SU-DHL-6 (cell line): ENCODE measurements at regions not wholly inside any gene's neighbourhood (a gene's known extent, or its start where the extent isn't known, plus 50 kb on each side); places are given as distances from the start of the nearest gene placed in this dataset.

ENCODE experiments used
- H2AFZ ChIP-seq: fragments of 200-600 bp; sonication (generic); 2 replicates; pipeline ENCODE4 v1.6.1; 2014; ENCODE audit warnings: low read depth, mild to moderate bottlenecking, moderate library complexity, mixed read lengths, antibody characterized with exemption, low read length; ENCODE audit not compliant: severe bottlenecking
- H3F3A ChIP-seq: fragments of 200-600 bp; shearing (Covaris generic); 2 replicates; pipeline ENCODE4 v1.6.0; 2016; ENCODE audit warnings: antibody characterized with exemption, mild to moderate bottlenecking; ENCODE audit not compliant: insufficient read depth
- H3K27ac ChIP-seq: fragments of 200-600 bp; sonication (generic); 2 replicates; pipeline ENCODE4 v1.5.1; 2016; ENCODE audit warnings: low read depth, mild to moderate bottlenecking, low read length, moderate library complexity, mixed read lengths
- H3K27me3 ChIP-seq: fragments of 200-600 bp; sonication (generic), shearing (Covaris generic); 2 replicates; pipeline ENCODE4 v1.6.0; 2014; ENCODE audit warnings: mild to moderate bottlenecking, low read length
- H3K36me3 ChIP-seq: fragments of 200-600 bp; sonication (generic); 2 replicates; pipeline ENCODE4 v1.6.1; 2014; ENCODE audit warnings: mild to moderate bottlenecking, low read length, mixed read lengths
- H3K4me2 ChIP-seq: fragments of 300-600, 200-600 bp; shearing (Covaris generic), sonication (generic); 2 replicates; pipeline ENCODE4 v1.6.0; 2014; ENCODE audit warnings: low read length, low read depth, mild to moderate bottlenecking; ENCODE audit not compliant: poor library complexity, severe bottlenecking
- H3K4me3 ChIP-seq: fragments of 200-600 bp; sonication (generic); 2 replicates; pipeline ENCODE4 v1.5.1; 2014; ENCODE audit warnings: antibody characterized with exemption, low read length, mild to moderate bottlenecking, mixed read lengths; ENCODE audit not compliant: insufficient read depth, poor library complexity, severe bottlenecking
- H3K79me2 ChIP-seq: fragments of 200-600 bp; sonication (generic); 2 replicates; pipeline ENCODE4 v1.6.1; 2014; ENCODE audit warnings: mild to moderate bottlenecking, low read length, moderate library complexity; ENCODE audit not compliant: insufficient read depth
- H3K9ac ChIP-seq: fragments of 200-600 bp; sonication (generic); 2 replicates; pipeline ENCODE4 v1.7.0; 2014; ENCODE audit warnings: mild to moderate bottlenecking, low read length
- H3K9me2 ChIP-seq: fragments of 200-600 bp; sonication (generic); replicated peaks from 2 replicates; pipeline ENCODE4 v1.6.1; 2014; ENCODE audit warnings: low read length; ENCODE audit not compliant: insufficient read depth
- H3K9me3 ChIP-seq: fragments of 200-600 bp; sonication (generic); 2 replicates; pipeline ENCODE4 v1.6.1; 2014; ENCODE audit warnings: low read length, mixed read lengths; ENCODE audit not compliant: insufficient read depth
- H4K20me1 ChIP-seq: fragments of 200-600 bp; sonication (generic); 2 replicates; pipeline ENCODE4 v1.6.1; 2014; ENCODE audit warnings: low read depth, mild to moderate bottlenecking, antibody characterized with exemption, low read length, moderate library complexity, mixed read lengths
- EZH2phosphoT487 ChIP-seq: fragments of 200-600 bp; sonication (generic), shearing (Covaris generic); conservative IDR thresholded peaks from 2 replicates; pipeline ENCODE4 v1.6.1; 2018; ENCODE audit warnings: mild to moderate bottlenecking, antibody characterized with exemption, low read length, moderate library complexity, mixed read lengths
- TF ChIP-seq, protein P1 (sequence below): fragments of 200-600 bp; sonication (generic); IDR thresholded peaks from one replicate; pipeline ENCODE4 v1.5.1; 2017; ENCODE audit warnings: antibody characterized with exemption, mild to moderate bottlenecking, low read length, moderate library complexity; ENCODE audit not compliant: insufficient read depth, poor library complexity, severe bottlenecking

DNA sequence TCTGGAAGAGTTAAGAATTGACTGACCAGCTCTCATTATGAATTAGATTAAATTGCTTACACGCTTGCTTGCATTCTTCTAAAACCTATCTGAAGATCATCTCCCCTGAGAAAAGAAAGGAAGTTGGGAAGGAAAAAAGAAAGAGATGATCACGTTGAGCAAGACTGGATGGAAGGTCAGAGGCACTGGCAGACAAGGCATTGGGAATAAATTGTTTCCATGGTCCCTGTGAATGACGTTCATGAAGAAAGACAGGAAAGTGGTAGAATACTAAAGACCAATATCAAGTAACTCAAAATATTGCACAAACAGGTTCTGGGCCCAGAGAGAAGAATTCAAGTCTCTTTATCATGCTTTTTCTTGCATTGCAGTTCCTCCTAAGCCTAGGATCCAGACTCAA lies 1045.4 kb upstream of the MAP3K7 start:
- Histone ChIP-seq H3K79me2 (no peaks in the 10 kb centered on the region), H3K36me3 (no peaks in the 10 kb centered on the region), H4K20me1 (no peaks in the 10 kb centered on the region), H3K9me3 (no peaks in the 10 kb centered on the region), H3F3A (no peaks in the 10 kb centered on the region), H2AFZ (no peak overlapping the region), H3K4me2 (no peak overlapping the region), H3K27ac (no peak overlapping the region), H3K9me2 (no peaks in the 10 kb centered on the region), H3K4me3 (no peak overlapping the region), H3K9ac (no peak overlapping the region), H3K27me3 (no peaks in the 10 kb centered on the region)
- TF ChIP-seq EZH2phosphoT487 = no peak
- TF ChIP-seq, protein P1, sequence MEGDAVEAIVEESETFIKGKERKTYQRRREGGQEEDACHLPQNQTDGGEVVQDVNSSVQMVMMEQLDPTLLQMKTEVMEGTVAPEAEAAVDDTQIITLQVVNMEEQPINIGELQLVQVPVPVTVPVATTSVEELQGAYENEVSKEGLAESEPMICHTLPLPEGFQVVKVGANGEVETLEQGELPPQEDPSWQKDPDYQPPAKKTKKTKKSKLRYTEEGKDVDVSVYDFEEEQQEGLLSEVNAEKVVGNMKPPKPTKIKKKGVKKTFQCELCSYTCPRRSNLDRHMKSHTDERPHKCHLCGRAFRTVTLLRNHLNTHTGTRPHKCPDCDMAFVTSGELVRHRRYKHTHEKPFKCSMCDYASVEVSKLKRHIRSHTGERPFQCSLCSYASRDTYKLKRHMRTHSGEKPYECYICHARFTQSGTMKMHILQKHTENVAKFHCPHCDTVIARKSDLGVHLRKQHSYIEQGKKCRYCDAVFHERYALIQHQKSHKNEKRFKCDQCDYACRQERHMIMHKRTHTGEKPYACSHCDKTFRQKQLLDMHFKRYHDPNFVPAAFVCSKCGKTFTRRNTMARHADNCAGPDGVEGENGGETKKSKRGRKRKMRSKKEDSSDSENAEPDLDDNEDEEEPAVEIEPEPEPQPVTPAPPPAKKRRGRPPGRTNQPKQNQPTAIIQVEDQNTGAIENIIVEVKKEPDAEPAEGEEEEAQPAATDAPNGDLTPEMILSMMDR = no peak

DNA sequence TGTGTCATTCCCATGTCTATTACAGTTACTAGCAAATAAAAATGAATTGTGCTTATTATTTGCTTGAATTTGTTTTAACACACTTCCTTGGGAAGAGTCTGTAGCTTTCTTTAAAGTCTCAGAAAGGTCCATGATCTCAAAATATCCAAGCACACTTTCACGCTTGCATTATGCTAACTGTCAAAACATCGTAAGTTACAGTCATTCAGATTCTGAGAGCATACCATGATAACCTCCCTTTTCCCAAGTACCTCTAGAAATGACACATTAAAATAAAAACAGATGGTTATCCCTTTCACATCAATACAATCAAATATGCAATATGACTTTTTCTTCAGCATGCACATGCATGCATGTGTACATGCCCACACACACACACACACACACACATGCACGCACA lies 1044.4 kb upstream of the MAP3K7 start:
- Histone ChIP-seq H4K20me1 (no peaks in the 10 kb centered on the region), H3K9ac (no peak overlapping the region), H3F3A (no peaks in the 10 kb centered on the region), H3K79me2 (no peaks in the 10 kb centered on the region), H3K36me3 (no peaks in the 10 kb centered on the region), H3K4me2 (no peak overlapping the region), H3K27ac (no peak overlapping the region), H3K4me3 (no peak overlapping the region), H2AFZ (no peak overlapping the region), H3K27me3 (no peaks in the 10 kb centered on the region), H3K9me2 (no peaks in the 10 kb centered on the region), H3K9me3 (no peaks in the 10 kb centered on the region)
- TF ChIP-seq, protein P1 = no peak
- no peak for TF ChIP-seq EZH2phosphoT487

DNA sequence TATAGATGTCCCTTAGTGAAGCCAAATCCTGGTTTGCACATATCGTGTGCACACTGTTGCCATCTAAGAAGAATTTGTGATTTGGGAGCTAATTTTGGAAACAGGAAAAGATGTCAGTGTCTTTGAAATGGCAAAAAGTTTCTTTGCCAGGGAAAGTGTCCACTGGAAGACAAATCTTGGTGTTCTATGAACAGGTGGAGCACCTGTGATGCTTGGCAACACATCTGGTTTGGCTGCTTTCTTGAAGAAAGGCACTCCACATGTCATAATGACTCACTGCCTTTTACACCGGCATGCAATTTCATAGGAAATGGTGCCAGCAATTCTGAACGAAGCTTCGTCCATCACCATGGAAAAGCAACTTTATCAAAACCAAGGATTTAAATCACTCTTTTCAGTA lies 1040.0 kb upstream of the MAP3K7 start:
- H3F3A ChIP-seq = no peaks in the 10 kb centered on the region
- no peak overlapping the region for H3K4me2 ChIP-seq
- H3K9ac ChIP-seq = no peak overlapping the region
- H3K36me3 ChIP-seq = no peaks in the 10 kb centered on the region
- H4K20me1 ChIP-seq = no peaks in the 10 kb centered on the region
- no peaks in the 10 kb centered on the region for H3K9me2 ChIP-seq
- no peak overlapping the region for H3K27ac ChIP-seq
- no peaks in the 10 kb centered on the region for H3K79me2 ChIP-seq
- H2AFZ ChIP-seq = no peak overlapping the region
- H3K9me3 ChIP-seq = no peaks in the 10 kb centered on the region
- H3K4me3 ChIP-seq = no peak overlapping the region
- TF ChIP-seq EZH2phosphoT487 = no peak
- TF ChIP-seq, protein P1 = no peak
- H3K27me3 ChIP-seq = no peaks in the 10 kb centered on the region
